ENCODE measurements at regions not wholly inside any gene's neighbourhood (a gene's known extent, or its start where the extent isn't known, plus 50 kb on each side); places are given as distances from the start of the nearest gene placed in this dataset.

- Histone ChIP-seq H3K4me3 (ENCODE audit: low read length) (no peak overlapping the region), H3K4me1 (ENCODE audit: low read length) (peaks cover 16% of the 10 kb centered on the region), H3K79me2 (ENCODE audit: low read length) (no peaks in the 10 kb centered on the region), H3K27me3 (replicated peaks; ENCODE audit: insufficient read depth, low read length) (no peaks in the 10 kb centered on the region), H3K27ac (ENCODE audit: low read length) (no peak overlapping the region), H3F3A (ENCODE audit: insufficient read depth, low read length) (no peaks in the 10 kb centered on the region), H3K9ac (ENCODE audit: low read length) (no peak overlapping the region), H3K36me3 (replicated peaks; ENCODE audit: insufficient read depth, low read length) (no peaks in the 10 kb centered on the region), H4K20me1 (ENCODE audit: insufficient read depth, low read length) (no peaks in the 10 kb centered on the region), H3K9me3 (replicated peaks; ENCODE audit: insufficient read depth, low read length) (no peaks in the 10 kb centered on the region), H3K4me2 (ENCODE audit: low read depth, low read length) (no peak overlapping the region), H3K9me2 (replicated peaks; ENCODE audit: insufficient read depth, low read length) (no peaks in the 10 kb centered on the region), H2AFZ (ENCODE audit: low read length) (no peak overlapping the region)
- TF ChIP-seq EZH2phosphoT487 (IDR thresholded peaks at IDR 0.05; ENCODE audit: low read length) (no peak), CTCF (IDR thresholded peaks at IDR 0.05; ENCODE audit: low read length) (no peak), EZH2 (optimal IDR thresholded peaks at IDR 0.05; ENCODE audit: low read depth, low read length) (no peak)
- no peak for DNase-seq
Measured at GRCh38 chr20:60180986-60181385, 222.8 kb downstream of the CDH26 start.

GRCh38 chr20:60186412-60186811 lies 228.2 kb downstream of the CDH26 start:
- DNase-seq, result no peak
- no peaks in the 10 kb centered on the region for H3K36me3 ChIP-seq (replicated peaks; ENCODE audit: insufficient read depth, low read length)
- no peak overlapping the region for H3K27ac ChIP-seq (ENCODE audit: low read length)
- no peaks in the 10 kb centered on the region for H3K9me2 ChIP-seq (replicated peaks; ENCODE audit: insufficient read depth, low read length)
- H3K9ac ChIP-seq (ENCODE audit: low read length), result no peak overlapping the region
- H3K27me3 ChIP-seq (replicated peaks; ENCODE audit: insufficient read depth, low read length), result no peaks in the 10 kb centered on the region
- no peak overlapping the region for H3K4me3 ChIP-seq (ENCODE audit: low read length)
- no peaks in the 10 kb centered on the region for H3K4me1 ChIP-seq (ENCODE audit: low read length)
- H3K4me2 ChIP-seq (ENCODE audit: low read depth, low read length), result no peak overlapping the region
- no peaks in the 10 kb centered on the region for H4K20me1 ChIP-seq (ENCODE audit: insufficient read depth, low read length)
- no peak for TF ChIP-seq CTCF (IDR thresholded peaks at IDR 0.05; ENCODE audit: low read length)
- TF ChIP-seq EZH2phosphoT487 (IDR thresholded peaks at IDR 0.05; ENCODE audit: low read length), result no peak
- no peak for TF ChIP-seq EZH2 (optimal IDR thresholded peaks at IDR 0.05; ENCODE audit: low read depth, low read length)
- no peak overlapping the region for H2AFZ ChIP-seq (ENCODE audit: low read length)
- H3K79me2 ChIP-seq (ENCODE audit: low read length), result no peaks in the 10 kb centered on the region
- H3K9me3 ChIP-seq (replicated peaks; ENCODE audit: insufficient read depth, low read length), result no peaks in the 10 kb centered on the region
- no peaks in the 10 kb centered on the region for H3F3A ChIP-seq (ENCODE audit: insufficient read depth, low read length)

- DNase-seq, result no peak
- H2AFZ ChIP-seq (ENCODE audit: low read length), result no peak overlapping the region
- H3K9me3 ChIP-seq (replicated peaks; ENCODE audit: insufficient read depth, low read length), result no peaks in the 10 kb centered on the region
- H3K9ac ChIP-seq (ENCODE audit: low read length), result no peak overlapping the region
- no peaks in the 10 kb centered on the region for H4K20me1 ChIP-seq (ENCODE audit: insufficient read depth, low read length)
- no peaks in the 10 kb centered on the region for H3K79me2 ChIP-seq (ENCODE audit: low read length)
- H3K4me1 ChIP-seq (ENCODE audit: low read length), result no peaks in the 10 kb centered on the region
- H3F3A ChIP-seq (ENCODE audit: insufficient read depth, low read length), result no peaks in the 10 kb centered on the region
- no peak overlapping the region for H3K4me2 ChIP-seq (ENCODE audit: low read depth, low read length)
- H3K36me3 ChIP-seq (replicated peaks; ENCODE audit: insufficient read depth, low read length), result no peaks in the 10 kb centered on the region
- no peaks in the 10 kb centered on the region for H3K9me2 ChIP-seq (replicated peaks; ENCODE audit: insufficient read depth, low read length)
- H3K27ac ChIP-seq (ENCODE audit: low read length), result no peak overlapping the region
- no peak for TF ChIP-seq EZH2phosphoT487 (IDR thresholded peaks at IDR 0.05; ENCODE audit: low read length)
- no peak for TF ChIP-seq EZH2 (optimal IDR thresholded peaks at IDR 0.05; ENCODE audit: low read depth, low read length)
- no peak for TF ChIP-seq CTCF (IDR thresholded peaks at IDR 0.05; ENCODE audit: low read length)
- no peak overlapping the region for H3K4me3 ChIP-seq (ENCODE audit: low read length)
- H3K27me3 ChIP-seq (replicated peaks; ENCODE audit: insufficient read depth, low read length), result no peaks in the 10 kb centered on the region
Measured at GRCh38 chr20:60187683-60188082, 229.5 kb downstream of the CDH26 start.
